Activated T-cell treated with anti-CD3 and anti-CD28 coated beads for 4 hours (primary cell): ENCODE measurements at regions not wholly inside any gene's neighbourhood (a gene's known extent, or its start where the extent isn't known, plus 50 kb on each side); places are given as distances from the start of the nearest gene placed in this dataset.

Experiments
- DNase-seq: peaks from one replicate; pipeline ENCODE4 v3.0.0-alpha.2; 2020

DNA sequence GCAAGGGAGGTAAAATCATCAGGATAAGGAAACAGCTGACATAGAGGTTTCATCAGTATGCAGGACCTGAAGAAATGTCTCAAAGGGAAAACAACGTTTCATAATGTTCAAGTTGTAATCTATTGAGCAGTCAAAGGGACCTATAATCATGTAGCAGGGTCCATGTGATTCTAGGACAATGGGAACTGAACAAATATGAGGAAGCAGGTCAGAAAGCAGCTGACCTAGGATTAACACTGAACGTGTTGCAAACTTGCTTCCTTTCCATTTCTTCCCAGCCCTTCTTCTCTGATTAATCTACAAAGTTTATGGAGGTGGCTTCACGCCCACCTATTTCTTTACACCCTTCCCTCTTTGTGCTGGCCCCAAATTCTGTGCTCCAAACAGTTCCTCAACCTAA is 256.9 kb upstream of the AKR1E2 start:
- no peak for DNase-seq

DNA sequence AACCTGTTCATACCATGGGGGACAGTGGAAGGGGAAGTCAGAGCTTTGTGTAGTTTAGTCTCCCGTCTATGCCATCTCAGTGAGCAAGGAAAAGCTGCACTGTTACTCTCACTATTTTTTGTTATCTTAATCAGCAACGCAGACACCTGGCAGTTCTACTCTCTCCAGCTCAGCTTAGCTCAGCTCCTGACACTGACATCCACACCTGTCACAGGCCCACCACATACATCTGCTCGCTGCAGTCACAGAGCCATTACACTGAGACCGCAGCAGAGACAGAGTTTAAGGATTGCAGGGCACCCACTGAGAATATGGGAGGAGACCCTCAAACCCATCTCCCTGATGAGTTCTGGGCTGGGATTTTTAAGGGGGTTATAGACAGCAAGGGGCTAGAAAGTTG is 257.3 kb upstream of the AKR1E2 start:
- no peak for DNase-seq

DNA sequence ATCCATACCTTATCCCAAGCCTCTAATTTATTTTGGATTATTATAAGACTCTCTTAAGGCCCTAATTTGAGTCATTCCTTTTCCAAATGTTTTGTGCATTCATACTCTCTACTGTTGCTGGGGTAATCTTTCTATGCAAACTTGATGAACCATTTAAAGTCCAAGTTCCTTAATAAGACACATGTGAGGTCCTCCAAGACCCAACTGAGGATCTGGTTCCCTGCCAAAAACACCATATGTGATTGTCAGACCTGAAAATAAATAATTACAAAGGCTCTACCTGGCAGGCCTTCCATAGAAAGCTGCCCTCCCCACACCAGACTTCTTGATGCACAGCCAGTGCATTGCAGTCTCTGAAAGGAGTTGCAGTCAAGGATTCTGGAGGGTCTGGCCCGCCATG is 257.9 kb upstream of the AKR1E2 start:
- DNase-seq, result no peak

- DNase-seq, result no peak
These were observed 258.4 kb upstream of the AKR1E2 start for GRCh38 chr10:4567637-4568036.

- DNase-seq, result no peak
These were observed 260.0 kb upstream of the AKR1E2 start for GRCh38 chr10:4566011-4566410.

- DNase-seq, result no peak
These were observed 264.7 kb upstream of the AKR1E2 start for GRCh38 chr10:4561296-4561695.

- no peak for DNase-seq
These were observed 268.5 kb upstream of the AKR1E2 start for GRCh38 chr10:4557469-4557868.

- DNase-seq, result no peak
These were observed 269.5 kb upstream of the AKR1E2 start for GRCh38 chr10:4556527-4556926.

GRCh38 chr10:4555920-4556319 is 270.1 kb upstream of the AKR1E2 start:
- DNase-seq, result no peak

GRCh38 chr10:4549139-4549653 is 276.8 kb upstream of the AKR1E2 start:
- DNase-seq, result no peak

- no peak for DNase-seq
These were observed 279.1 kb upstream of the AKR1E2 start for GRCh38 chr10:4546931-4547330.

- DNase-seq, result no peak
These were observed 279.5 kb upstream of the AKR1E2 start for GRCh38 chr10:4546500-4546899.

DNA sequence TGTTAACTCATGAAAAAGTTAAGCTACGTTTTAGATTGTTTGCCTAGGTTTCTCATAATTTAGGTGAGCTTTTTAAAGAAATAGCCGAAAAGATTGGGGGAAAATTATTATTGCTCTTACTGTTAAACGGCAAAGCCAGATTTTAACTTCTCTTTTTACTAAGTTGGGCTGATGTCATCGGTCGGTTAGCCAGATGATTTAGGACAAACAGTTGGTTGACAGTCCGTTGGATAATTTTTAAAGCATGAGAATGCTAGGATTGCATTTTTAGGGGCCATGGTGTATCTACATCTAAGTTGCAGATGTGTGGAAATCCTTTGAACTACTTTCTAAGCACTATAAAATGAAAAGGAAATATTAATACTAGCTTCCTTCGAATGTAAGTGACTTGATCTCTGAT is 280.9 kb upstream of the AKR1E2 start:
- DNase-seq, result no peak

DNA sequence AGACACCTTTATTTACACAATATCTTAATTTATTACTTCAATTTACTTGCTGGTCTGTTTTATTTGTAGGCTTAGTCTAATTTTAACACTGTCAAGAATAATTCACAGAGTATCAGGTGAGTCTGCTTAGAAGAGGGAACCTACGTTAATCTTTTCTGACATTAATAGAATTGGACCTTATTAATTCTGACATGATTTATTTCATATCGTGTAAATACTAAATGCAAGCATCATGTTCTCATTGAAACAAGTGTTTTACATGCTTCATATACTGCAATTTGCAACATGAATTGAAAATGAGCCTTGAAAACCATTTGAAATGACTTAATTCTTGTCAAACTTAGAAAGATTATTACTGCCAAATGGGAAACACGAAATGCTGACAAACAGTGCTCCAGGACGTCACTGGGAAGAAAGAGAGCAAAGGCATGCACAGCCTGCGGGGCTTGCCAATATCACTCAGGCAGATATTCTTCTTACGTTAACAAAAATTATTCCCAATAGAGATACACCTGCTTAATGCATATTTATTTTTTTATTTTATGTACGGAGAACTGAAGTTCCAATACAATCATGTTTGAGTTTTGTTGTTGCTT is 282.0 kb upstream of the AKR1E2 start:
- no peak for DNase-seq

DNA sequence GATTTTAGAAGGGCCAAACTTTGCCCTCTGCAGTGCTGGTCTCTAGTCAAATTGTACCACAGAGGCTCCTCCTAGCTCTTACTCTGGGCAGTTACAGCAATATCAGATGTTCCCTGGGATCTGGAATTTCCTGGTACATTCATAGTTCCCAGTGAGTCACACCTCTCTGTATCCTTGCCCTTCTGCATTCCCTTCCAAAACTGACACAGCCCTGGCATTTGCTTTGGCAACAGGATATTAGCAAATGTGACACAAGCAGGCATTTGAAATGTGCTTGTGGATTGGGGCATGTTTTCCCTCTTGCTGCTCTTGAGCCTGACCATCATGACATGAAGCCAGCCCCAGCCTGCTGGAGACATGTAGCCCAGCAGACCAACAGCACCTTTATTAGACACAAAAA is 284.7 kb upstream of the AKR1E2 start:
- no peak for DNase-seq

DNA sequence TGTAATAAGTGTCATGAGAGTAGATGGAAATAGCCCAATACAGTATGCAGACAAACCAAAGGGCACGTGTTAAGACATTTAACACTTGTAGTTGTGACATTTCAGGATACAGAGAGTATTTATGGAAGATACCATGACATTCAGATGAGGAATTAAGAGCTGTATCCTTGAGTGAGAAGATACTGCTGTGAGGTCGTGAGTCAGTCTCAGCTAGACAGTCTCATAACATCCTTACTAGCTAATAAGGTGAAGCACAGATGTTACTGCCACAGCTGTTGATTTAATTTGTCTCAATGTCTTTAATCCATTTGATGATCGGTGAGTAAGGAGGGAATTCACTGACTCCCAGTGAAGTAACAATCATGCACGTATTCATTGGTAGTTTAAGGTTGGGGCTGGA is 288.0 kb upstream of the AKR1E2 start:
- no peak for DNase-seq

GRCh38 chr10:4535521-4535920 is 290.5 kb upstream of the AKR1E2 start:
- DNase-seq, result no peak

GRCh38 chr10:4533621-4534020 is 292.4 kb upstream of the AKR1E2 start:
- DNase-seq, result no peak

GRCh38 chr10:4532976-4533375 is 293.0 kb upstream of the AKR1E2 start:
- no peak for DNase-seq

GRCh38 chr10:4532467-4532866 is 293.5 kb upstream of the AKR1E2 start:
- DNase-seq, result no peak

- DNase-seq, result no peak
These were observed 294.0 kb upstream of the AKR1E2 start for GRCh38 chr10:4532011-4532410.

DNA sequence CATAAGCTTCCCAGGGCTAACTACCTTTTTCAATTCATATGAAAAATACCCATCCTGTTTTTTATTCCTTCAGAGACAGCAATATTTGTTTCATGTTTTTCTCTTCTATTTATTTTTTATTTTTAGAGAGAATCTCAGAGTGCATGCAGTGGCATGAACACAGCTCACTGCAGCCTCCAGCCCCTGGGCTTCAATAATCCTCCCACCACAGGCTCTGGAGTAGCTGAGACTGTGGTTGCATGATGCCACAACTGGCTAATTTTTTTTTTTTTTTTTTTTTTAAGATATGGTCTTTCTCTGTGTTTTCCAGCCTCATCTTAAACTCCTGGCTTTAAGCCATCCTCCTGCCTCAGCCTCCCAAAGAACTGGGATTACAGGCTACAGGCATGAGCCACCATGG is 296.7 kb upstream of the AKR1E2 start:
- no peak for DNase-seq

- no peak for DNase-seq
These were observed 298.6 kb upstream of the AKR1E2 start for GRCh38 chr10:4527281-4527970.

DNA sequence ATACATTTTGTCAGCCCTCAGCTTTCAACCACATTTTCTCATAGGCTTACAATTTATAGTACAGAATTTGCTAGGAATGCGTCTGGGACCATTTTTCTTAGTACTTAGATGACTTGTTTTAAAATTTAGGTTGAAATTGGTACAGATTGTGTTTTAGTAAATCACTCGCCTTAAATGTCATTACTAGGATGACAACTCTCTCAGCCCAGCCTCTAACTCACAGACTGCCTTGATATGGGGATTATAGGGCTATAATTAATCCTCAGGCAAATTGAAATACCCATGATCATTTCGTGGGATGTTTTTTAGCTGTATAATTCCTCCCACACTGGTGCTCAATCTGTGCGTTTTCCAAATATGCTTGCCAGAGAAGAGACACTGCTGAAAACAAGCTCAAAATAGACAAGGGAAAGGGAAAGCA is 299.7 kb upstream of the AKR1E2 start:
- DNase-seq, result no peak

DNA sequence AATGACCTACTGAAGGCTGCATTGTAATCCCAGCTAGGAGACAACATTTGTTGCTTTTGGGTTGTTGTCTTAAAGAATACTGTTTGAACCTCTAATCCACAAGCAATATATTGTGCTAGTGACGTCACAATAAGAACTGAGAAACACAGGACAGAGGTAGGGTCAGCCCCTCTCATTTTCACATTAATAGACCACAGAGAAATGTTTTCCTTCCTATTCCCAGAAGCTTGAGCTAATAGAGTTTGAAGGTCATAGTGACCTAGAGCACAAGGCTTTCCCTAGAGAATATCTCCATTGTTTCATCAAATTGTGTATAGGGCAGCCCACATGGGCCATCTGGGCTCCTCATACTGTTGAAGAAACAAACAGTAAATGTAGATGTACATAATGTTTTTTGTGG is 300.9 kb upstream of the AKR1E2 start:
- DNase-seq, result no peak
